ENCODE measurements at regions not wholly inside any gene's neighbourhood (a gene's known extent, or its start where the extent isn't known, plus 50 kb on each side); places are given as distances from the start of the nearest gene placed in this dataset.

GRCh38 chr3:152524198-152525140, 255.7 kb downstream of the MBNL1 start:
- Histone ChIP-seq H3K36me3 (no peaks in the 10 kb centered on the region), H3K27me3 (no peaks in the 10 kb centered on the region), H3K9me3 (no peaks in the 10 kb centered on the region), H3K27ac (no peak overlapping the region), H3K4me3 (replicated peaks in 1 of 3) (no peak overlapping the region), H3K4me1 (no peaks in the 10 kb centered on the region)
- 77 to 82% methylated on average over 3 of the region's 3 CpGs for WGBS, 2 donors
- TF ChIP-seq POLR2A (IDR thresholded peaks at IDR 0.05) (no peak), CTCF (IDR thresholded peaks at IDR 0.05) (peak in 5 of 6 experiments; percentile 37 to 89 (median 60))
- intact Hi-C loops (cut with DNase I), result no loop called here
- DNase-seq, result peak; percentile 19 to 21

- Histone ChIP-seq H3K27ac (no peak overlapping the region), H3K4me3 (replicated peaks in 1 of 3) (no peak overlapping the region), H3K27me3 (no peaks in the 10 kb centered on the region), H3K36me3 (no peaks in the 10 kb centered on the region), H3K9me3 (no peaks in the 10 kb centered on the region), H3K4me1 (no peaks in the 10 kb centered on the region)
- TF ChIP-seq CTCF (IDR thresholded peaks at IDR 0.05) (no peak), POLR2A (IDR thresholded peaks at IDR 0.05) (no peak)
- no peak for DNase-seq
- intact Hi-C loops (cut with DNase I), result no loop called here
Observed at GRCh38 chr3:152531717-152532116, 263.0 kb downstream of the MBNL1 start.

GRCh38 chr3:152538518-152538917, 269.8 kb downstream of the MBNL1 start:
- 87 to 88% methylated on average over 1 of the region's 1 CpG for WGBS, 2 donors

GRCh38 chr3:152539191-152539764, 270.5 kb downstream of the MBNL1 start:
- Histone ChIP-seq H3K4me1 (no peaks in the 10 kb centered on the region), H3K27me3 (no peaks in the 10 kb centered on the region), H3K4me3 (replicated peaks in 1 of 3) (no peak overlapping the region), H3K9me3 (peaks cover 5% of the 10 kb centered on the region), H3K36me3 (no peaks in the 10 kb centered on the region), H3K27ac (no peak overlapping the region)
- WGBS, 2 donors, result 84 to 94% methylated on average over 2 of the region's 2 CpGs
- DNase-seq, result no peak
- TF ChIP-seq CTCF (IDR thresholded peaks at IDR 0.05), result no peak
- no peak for TF ChIP-seq POLR2A (IDR thresholded peaks at IDR 0.05)
- intact Hi-C loops (cut with DNase I), result no loop called here

More at GRCh38 chr3:152538518-152538917, 269.8 kb downstream of the MBNL1 start:
- Histone ChIP-seq H3K36me3 (no peaks in the 10 kb centered on the region), H3K4me3 (replicated peaks in 1 of 3) (no peak overlapping the region), H3K9me3 (peaks cover 5% of the 10 kb centered on the region), H3K27ac (no peak overlapping the region), H3K4me1 (no peaks in the 10 kb centered on the region), H3K27me3 (no peaks in the 10 kb centered on the region)
- intact Hi-C loops (cut with DNase I), result no loop called here
- TF ChIP-seq POLR2A (IDR thresholded peaks at IDR 0.05), result no peak
- TF ChIP-seq CTCF (IDR thresholded peaks at IDR 0.05), result no peak
- DNase-seq, result no peak

- no peak for DNase-seq
- H3K4me1 ChIP-seq, result no peaks in the 10 kb centered on the region
- TF ChIP-seq POLR2A (IDR thresholded peaks at IDR 0.05) (no peak), CTCF (IDR thresholded peaks at IDR 0.05) (no peak)
- no peak overlapping the region for H3K27ac ChIP-seq
- H3K9me3 ChIP-seq, result peaks cover 5% of the 10 kb centered on the region
- H3K27me3 ChIP-seq, result no peaks in the 10 kb centered on the region
- no peak overlapping the region for H3K4me3 ChIP-seq (replicated peaks in 1 of 3)
- intact Hi-C loops (cut with DNase I), result no loop called here
- no peaks in the 10 kb centered on the region for H3K36me3 ChIP-seq
Observed at GRCh38 chr3:152540120-152540519, 271.4 kb downstream of the MBNL1 start.

All from thyroid gland (tissue), 4 donors.